ENCODE measurements at regions not wholly inside any gene's neighbourhood (a gene's known extent, or its start where the extent isn't known, plus 50 kb on each side); places are given as distances from the start of the nearest gene placed in this dataset.

DNA sequence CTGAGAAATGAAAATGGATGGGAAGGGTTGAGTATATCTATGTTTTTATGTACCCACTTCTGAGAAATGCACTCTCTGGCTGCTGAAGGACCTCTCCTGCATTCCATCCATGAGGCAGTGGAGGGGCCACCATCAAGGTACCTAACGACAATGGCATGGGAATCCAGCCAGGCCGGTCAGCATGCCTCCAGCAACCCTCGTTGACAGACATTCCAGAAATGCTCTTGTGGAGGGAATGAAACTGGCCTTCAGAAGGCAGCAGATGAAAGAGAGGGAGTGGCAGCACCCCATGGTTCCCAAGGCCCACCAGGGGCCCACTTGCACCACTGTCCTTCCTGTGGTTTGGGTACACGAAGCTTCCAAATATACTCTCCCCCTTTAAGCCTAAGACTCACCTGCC is 269.0 kb downstream of the ARHGAP12 start:
- TF ChIP-seq, protein P1, sequence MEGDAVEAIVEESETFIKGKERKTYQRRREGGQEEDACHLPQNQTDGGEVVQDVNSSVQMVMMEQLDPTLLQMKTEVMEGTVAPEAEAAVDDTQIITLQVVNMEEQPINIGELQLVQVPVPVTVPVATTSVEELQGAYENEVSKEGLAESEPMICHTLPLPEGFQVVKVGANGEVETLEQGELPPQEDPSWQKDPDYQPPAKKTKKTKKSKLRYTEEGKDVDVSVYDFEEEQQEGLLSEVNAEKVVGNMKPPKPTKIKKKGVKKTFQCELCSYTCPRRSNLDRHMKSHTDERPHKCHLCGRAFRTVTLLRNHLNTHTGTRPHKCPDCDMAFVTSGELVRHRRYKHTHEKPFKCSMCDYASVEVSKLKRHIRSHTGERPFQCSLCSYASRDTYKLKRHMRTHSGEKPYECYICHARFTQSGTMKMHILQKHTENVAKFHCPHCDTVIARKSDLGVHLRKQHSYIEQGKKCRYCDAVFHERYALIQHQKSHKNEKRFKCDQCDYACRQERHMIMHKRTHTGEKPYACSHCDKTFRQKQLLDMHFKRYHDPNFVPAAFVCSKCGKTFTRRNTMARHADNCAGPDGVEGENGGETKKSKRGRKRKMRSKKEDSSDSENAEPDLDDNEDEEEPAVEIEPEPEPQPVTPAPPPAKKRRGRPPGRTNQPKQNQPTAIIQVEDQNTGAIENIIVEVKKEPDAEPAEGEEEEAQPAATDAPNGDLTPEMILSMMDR (IDR thresholded peaks at IDR 0.05): no peak
- no peak for TF ChIP-seq TCF7L2 (IDR thresholded peaks at IDR 0.05; ENCODE audit: low read depth, low read length)
